ENCODE measurements at regions not wholly inside any gene's neighbourhood (a gene's known extent, or its start where the extent isn't known, plus 50 kb on each side); places are given as distances from the start of the nearest gene placed in this dataset.
"Not testable (repeated sequence)": the region's sequence is repeated elsewhere in the genome, so short reads cannot be mapped to it uniquely, and the experiment has no call there.

- not testable (repeated sequence) for DNase-seq
Observed at GRCh38 chr15:84360902-84361301, 125.3 kb downstream of the GOLGA6L4 start.

- DNase-seq, result not testable (repeated sequence)
Observed at GRCh38 chr15:84384421-84384820, 148.8 kb downstream of the GOLGA6L4 start.

- no peak for DNase-seq
Observed at GRCh38 chr15:84387086-84387485, 151.5 kb downstream of the GOLGA6L4 start.

GRCh38 chr15:84388201-84388600 lies 152.6 kb downstream of the GOLGA6L4 start:
- not testable (repeated sequence) for DNase-seq

GRCh38 chr15:84388638-84389037 lies 153.1 kb downstream of the GOLGA6L4 start:
- not testable (repeated sequence) for DNase-seq

- not testable (repeated sequence) for DNase-seq
Observed at GRCh38 chr15:84390324-84390723, 154.8 kb downstream of the GOLGA6L4 start.

GRCh38 chr15:84391191-84391590 lies 155.6 kb downstream of the GOLGA6L4 start:
- DNase-seq, result no peak

GRCh38 chr15:84392020-84392419 lies 156.4 kb downstream of the GOLGA6L4 start:
- DNase-seq, result not testable (repeated sequence)

- not testable (repeated sequence) for DNase-seq
Observed at GRCh38 chr15:84393386-84393936, 157.9 kb downstream of the GOLGA6L4 start.

- DNase-seq, result not testable (repeated sequence)
Observed at GRCh38 chr15:84393966-84394365, 158.4 kb downstream of the GOLGA6L4 start.

- not testable (repeated sequence) for DNase-seq
Observed at GRCh38 chr15:84395384-84395783, 159.8 kb downstream of the GOLGA6L4 start.

- DNase-seq, result not testable (repeated sequence)
Observed at GRCh38 chr15:84395881-84396280, 160.3 kb downstream of the GOLGA6L4 start.

- DNase-seq, result not testable (repeated sequence)
Observed at GRCh38 chr15:84397066-84397465, 161.5 kb downstream of the GOLGA6L4 start.

GRCh38 chr15:84398087-84398486 lies 162.5 kb downstream of the GOLGA6L4 start:
- not testable (repeated sequence) for DNase-seq

GRCh38 chr15:84398763-84399701 lies 163.5 kb downstream of the GOLGA6L4 start:
- DNase-seq, result no peak

GRCh38 chr15:84400017-84400740 lies 164.6 kb downstream of the GOLGA6L4 start:
- DNase-seq, result no peak

GRCh38 chr15:84400820-84401219 lies 165.2 kb downstream of the GOLGA6L4 start:
- DNase-seq, result no peak

GRCh38 chr15:84401461-84401860 lies 165.9 kb downstream of the GOLGA6L4 start:
- DNase-seq, result not testable (repeated sequence)

GRCh38 chr15:84401891-84402840 lies 166.6 kb downstream of the GOLGA6L4 start:
- not testable (repeated sequence) for DNase-seq

- no peak for DNase-seq
Observed at GRCh38 chr15:84402856-84403608, 167.5 kb downstream of the GOLGA6L4 start.

GRCh38 chr15:84409357-84409756 lies 173.8 kb downstream of the GOLGA6L4 start:
- DNase-seq, result not testable (repeated sequence)
